HepG2 (cell line): ENCODE measurements at regions not wholly inside any gene's neighbourhood (a gene's known extent, or its start where the extent isn't known, plus 50 kb on each side); places are given as distances from the start of the nearest gene placed in this dataset.

ENCODE experiments used
- ATAC-seq: fragments of 200-7000 bp; cut with Tn5 transposase; 3 replicates; pipeline ENCODE4 v1.9.1; 2020; ENCODE audit warnings: mild to moderate bottlenecking, moderate library complexity
- BruUV-seq: library from RNA; stranded (reverse); fragments of 400-500 nt; replicated peaks from 2 replicates; lab custom pipeline; 2021; lab: Mats Ljungman, UMichigan
- CTCF ChIA-PET: fragments of 300-600 bp; formaldehyde crosslinking; extraction: SDS; loops from one replicate; lab custom pipeline; 2021; ENCODE audit warnings: low total read pairs, inconsistent platforms, low intra/inter-chr PET ratio; lab: Yijun Ruan, JAX
- POLR2A ChIA-PET: fragments of 350-600 bp; sonication (Branson Sonifier 250); formaldehyde crosslinking; loops from one replicate; lab custom pipeline; 2020; ENCODE audit warnings: antibody characterized with exemption, inconsistent platforms; lab: Yijun Ruan, JAX
- DNase-seq: peaks from one replicate; pipeline ENCODE4 v3.0.0-alpha.2; 2015; ENCODE audit warnings: low spot score
- FAIRE-seq: peaks from 3 replicates; lab custom pipeline; 2011; peaks lifted over from hg19 to GRCh38; lab: Jason Lieb, UNC
- H2AFZ ChIP-seq: one replicate; pipeline ENCODE4 v1.6.1; 2011; ENCODE audit warnings: low read length, inconsistent platforms
- H3K27ac ChIP-seq: fragments of 300-600 bp; 3 replicates; pipeline ENCODE4 v1.8.0; 2011; ENCODE audit warnings: mixed run types, mild to moderate bottlenecking, mixed read lengths, low read length, inconsistent platforms; ENCODE audit not compliant: insufficient read depth; ENCODE audit errors: extremely low read length
- H3K27me3 ChIP-seq, 2 experiments: fragments of 200-600 bp in 1 of 2; 2 replicates in 1 of 2; 3 replicates in 1 of 2; pipeline versions ENCODE4 v1.6.0 to v1.8.0; 2011; ENCODE audit warnings: low read length in 2 of 2, mild to moderate bottlenecking in 2 of 2, moderate library complexity in 2 of 2, inconsistent platforms in 1 of 2; ENCODE audit not compliant: insufficient read depth in 2 of 2, control insufficient read depth in 1 of 2
- H3K36me3 ChIP-seq, 2 experiments: fragments of 200-600 bp in 1 of 2; replicated peaks in 1 of 2; 2 replicates in 1 of 2; 3 replicates in 1 of 2; pipeline versions ENCODE4 v1.5.1 to v1.8.0; 2011; ENCODE audit warnings: low read length in 2 of 2, inconsistent platforms in 1 of 2; ENCODE audit not compliant: insufficient read depth in 2 of 2, control insufficient read depth in 1 of 2
- H3K4me1 ChIP-seq: 2 replicates; pipeline ENCODE4 v1.5.1; 2012; ENCODE audit warnings: low read length, inconsistent platforms; ENCODE audit not compliant: insufficient read depth
- H3K4me2 ChIP-seq: 2 replicates; pipeline ENCODE4 v1.6.0; 2011; ENCODE audit warnings: low read depth, low read length, inconsistent platforms
- H3K4me3 ChIP-seq, 3 experiments: fragments of 200-600 bp in 1 of 3; sonication (generic), shearing (Covaris generic) in 1 of 3; replicated peaks in 1 of 3; 2 replicates each; pipeline ENCODE4 v1.5.1; 2011 to 2016; ENCODE audit warnings: low read length in 3 of 3, inconsistent platforms in 2 of 3, low read depth in 2 of 3, mild to moderate bottlenecking in 2 of 3, control low read depth in 1 of 3, mixed read lengths in 1 of 3; ENCODE audit not compliant: insufficient read depth in 1 of 3
- H3K79me2 ChIP-seq: one replicate; pipeline ENCODE4 v1.6.1; 2011; ENCODE audit warnings: low read length, inconsistent platforms; ENCODE audit not compliant: insufficient read depth
- H3K9ac ChIP-seq: 2 replicates; pipeline ENCODE4 v1.6.0; 2011; ENCODE audit warnings: mild to moderate bottlenecking, low read depth, low read length, inconsistent platforms; ENCODE audit not compliant: insufficient read depth
- H3K9me3 ChIP-seq: 2 replicates; pipeline ENCODE4 v1.5.1; 2012; ENCODE audit warnings: mild to moderate bottlenecking, low read length
- H4K20me1 ChIP-seq: 2 replicates; pipeline ENCODE4 v1.6.0; 2011; ENCODE audit warnings: inconsistent platforms, mild to moderate bottlenecking, low read length, moderate library complexity; ENCODE audit not compliant: insufficient read depth
- HMGA1 ChIP-seq: sonication (generic); formaldehyde crosslinking; conservative IDR thresholded peaks from 2 replicates; pipeline ENCODE4 v1.4.0; 2020; ENCODE audit warnings: missing genetic modification reagents
- NFIB ChIP-seq: sonication (generic); formaldehyde crosslinking; IDR thresholded peaks from 2 replicates; pipeline ENCODE4 v1.9.0; 2021; ENCODE audit warnings: missing genetic modification reagents, mild to moderate bottlenecking, borderline replicate concordance
- ZNF260 ChIP-seq: sonication (generic); formaldehyde crosslinking; IDR thresholded peaks from 2 replicates; pipeline ENCODE4 v1.4.0; 2020; ENCODE audit warnings: missing genetic modification reagents, low read depth, mild to moderate bottlenecking, borderline replicate concordance
- ZNF788 ChIP-seq: sonication (generic); formaldehyde crosslinking; IDR thresholded peaks from 2 replicates; pipeline ENCODE4 v1.5.0; 2020; ENCODE audit warnings: mild to moderate bottlenecking, missing genetic modification reagents, borderline replicate concordance
- ZZZ3 ChIP-seq: sonication (generic); formaldehyde crosslinking; IDR thresholded peaks from 2 replicates; pipeline ENCODE4 v1.4.0; 2020; ENCODE audit warnings: missing genetic modification reagents, mild to moderate bottlenecking, borderline replicate concordance
- WGBS: methylation state at CpG from one replicate; pipeline ENCODE4 v1.1.6; 2017; ENCODE audit warnings: low lambda C conversion rate; 5-methylcytosine and 5-hydroxymethylcytosine counted together
- in situ Hi-C: cut with HindIII; loops from 2 replicates; pipeline ENCODE4 v1.10.0; 2017; ENCODE audit warnings: low pct_unique_long_range_greater_than_20kb; ENCODE audit not compliant: extremely low pct_ligation_motif_present
- intact Hi-C: fragments of 100-400 bp; cut with micrococcal nuclease; formaldehyde crosslinking; loops from one replicate; pipeline ENCODE4 v1.10.0; 2022; ENCODE audit not compliant: unreplicated experiment
- TF ChIP-seq, protein P1 (sequence below), 2 experiments: fragments of 450-650 bp in 1 of 2; sonication (generic) in 1 of 2; formaldehyde crosslinking; IDR thresholded peaks; 2 replicates each; pipeline versions ENCODE4 v1.5.0 to v1.8.0; 2020 to 2022; ENCODE audit warnings: mild to moderate bottlenecking in 1 of 2, missing genetic modification reagents in 1 of 2

DNA sequence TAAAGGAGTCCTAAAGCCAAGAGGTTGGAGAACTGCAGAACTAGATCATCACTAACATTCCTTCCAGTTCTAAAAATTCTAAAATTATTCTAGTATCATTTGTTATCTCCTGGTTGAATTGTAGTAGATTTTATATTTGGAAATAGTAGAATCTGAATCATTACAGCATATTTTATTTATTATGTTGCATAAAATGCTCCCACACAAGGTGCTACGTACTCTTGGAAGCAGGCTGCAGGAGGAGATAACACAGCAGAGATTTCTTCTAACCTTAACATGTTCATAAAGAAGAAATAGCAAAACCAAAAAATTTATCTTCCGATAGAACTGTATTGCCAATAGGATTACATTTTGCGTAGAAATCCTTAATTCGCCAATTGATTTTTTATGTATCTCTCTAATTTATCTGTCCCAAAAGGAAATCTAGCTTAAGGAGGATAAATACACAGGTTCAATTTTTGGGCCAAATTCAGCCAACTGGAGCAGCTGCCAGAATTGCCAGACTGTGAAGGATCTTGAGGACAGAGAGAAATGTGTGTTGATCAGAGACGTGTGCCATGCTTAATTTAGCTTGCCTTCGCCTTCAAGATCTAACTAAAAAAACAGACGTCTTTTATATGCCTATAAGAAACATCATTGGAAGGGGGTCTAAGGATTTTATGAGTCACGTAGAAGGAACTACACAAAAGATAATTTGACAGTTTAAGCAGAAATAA, 134.4 kb upstream of the MITF start:
- H3K27ac ChIP-seq: no peak overlapping the region
- H3K4me1 ChIP-seq: no peaks in the 10 kb centered on the region
- in situ Hi-C loops: no loop called here
- WGBS: 47% methylated on average over 8 of the region's 8 CpGs
- BruUV-seq: no TSS peak
- H4K20me1 ChIP-seq: no peaks in the 10 kb centered on the region
- DNase-seq: no peak
- H3K4me2 ChIP-seq: no peak overlapping the region
- no peak for ATAC-seq
- ChIA-PET POLR2A (no interaction called here), CTCF (no interaction called here)
- no peak overlapping the region for H3K9ac ChIP-seq
- no peak for FAIRE-seq
- intact Hi-C loops: no loop called here
- H3K27me3 ChIP-seq: no peaks in the 10 kb centered on the region
- H3K36me3 ChIP-seq: no peaks in the 10 kb centered on the region
- H3K79me2 ChIP-seq: no peaks in the 10 kb centered on the region
- no peak overlapping the region for H2AFZ ChIP-seq
- H3K9me3 ChIP-seq: peaks cover 15% of the 10 kb centered on the region
- no peak overlapping the region for H3K4me3 ChIP-seq
- TF ChIP-seq, protein P1, sequence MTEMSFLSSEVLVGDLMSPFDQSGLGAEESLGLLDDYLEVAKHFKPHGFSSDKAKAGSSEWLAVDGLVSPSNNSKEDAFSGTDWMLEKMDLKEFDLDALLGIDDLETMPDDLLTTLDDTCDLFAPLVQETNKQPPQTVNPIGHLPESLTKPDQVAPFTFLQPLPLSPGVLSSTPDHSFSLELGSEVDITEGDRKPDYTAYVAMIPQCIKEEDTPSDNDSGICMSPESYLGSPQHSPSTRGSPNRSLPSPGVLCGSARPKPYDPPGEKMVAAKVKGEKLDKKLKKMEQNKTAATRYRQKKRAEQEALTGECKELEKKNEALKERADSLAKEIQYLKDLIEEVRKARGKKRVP (CRISPR knock-in tag; IDR thresholded peaks at IDR 0.05): no peak
- TF ChIP-seq HMGA1 (CRISPR knock-in tag): no peak
- TF ChIP-seq, all 625 proteins: peak for 0

DNA sequence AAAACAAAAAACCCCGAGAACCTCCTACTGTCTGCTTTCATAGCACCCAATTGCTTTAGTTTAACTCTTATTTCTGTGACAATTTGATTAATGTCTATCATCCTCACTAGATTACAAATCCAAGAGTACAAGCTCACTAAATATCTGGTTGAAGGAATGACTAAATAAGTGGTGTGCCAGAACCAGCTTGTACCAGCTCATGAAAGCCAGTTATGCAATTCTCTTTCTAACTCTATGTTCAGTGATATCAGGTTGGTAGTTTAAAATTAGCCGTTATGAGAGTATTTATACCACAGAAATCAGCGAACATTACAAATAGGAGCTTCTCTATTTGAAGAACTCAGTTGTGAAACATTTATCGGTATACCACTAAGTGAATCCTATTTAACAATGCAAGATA, 137.2 kb upstream of the MITF start:
- ChIA-PET CTCF (no interaction called here), POLR2A (no interaction called here)
- no peak overlapping the region for H3K4me3 ChIP-seq
- TF ChIP-seq ZNF260 (no peak), ZZZ3 (CRISPR knock-in tag) (no peak), ZNF788 (CRISPR knock-in tag) (no peak), NFIB (CRISPR knock-in tag) (no peak)
- intact Hi-C loops: no loop called here
- FAIRE-seq (no peak), DNase-seq (no peak), ATAC-seq (no peak)
- H4K20me1 ChIP-seq: no peaks in the 10 kb centered on the region
- 9% methylated on average over 4 of the region's 4 CpGs for WGBS
- BruUV-seq: no TSS peak
- peaks cover 20% of the 10 kb centered on the region for H3K9me3 ChIP-seq
- no peak overlapping the region for H3K4me2 ChIP-seq
- H2AFZ ChIP-seq: no peak overlapping the region
- no peaks in the 10 kb centered on the region for H3K27me3 ChIP-seq
- H3K4me1 ChIP-seq: no peaks in the 10 kb centered on the region
- H3K79me2 ChIP-seq: no peaks in the 10 kb centered on the region
- no peak overlapping the region for H3K9ac ChIP-seq
- no peaks in the 10 kb centered on the region for H3K36me3 ChIP-seq
- in situ Hi-C loops: no loop called here
- no peak overlapping the region for H3K27ac ChIP-seq
